Hepatocyte (in vitro differentiated cells): ENCODE measurements at regions not wholly inside any gene's neighbourhood (a gene's known extent, or its start where the extent isn't known, plus 50 kb on each side); places are given as distances from the start of the nearest gene placed in this dataset.

Experiments
- DNase-seq: peaks from one replicate; pipeline ENCODE4 v3.0.0-alpha.2; 2016; ENCODE audit warnings: low spot score
- H2AFZ ChIP-seq: fragments of 200-600 bp; sonication (generic); 2 replicates; pipeline ENCODE4 v1.6.0; 2016; ENCODE audit warnings: antibody characterized with exemption, mild to moderate bottlenecking
- H3K27ac ChIP-seq: fragments of 200-600 bp; sonication (generic); 2 replicates; pipeline ENCODE4 v1.5.1; 2016; ENCODE audit warnings: mild to moderate bottlenecking
- H3K27me3 ChIP-seq: fragments of 200-600 bp; sonication (generic); 2 replicates; pipeline ENCODE4 v1.6.1; 2016
- H3K36me3 ChIP-seq: fragments of 200-600 bp; sonication (generic); replicated peaks from 2 replicates; pipeline ENCODE4 v1.5.1; 2016; ENCODE audit warnings: low read depth; ENCODE audit not compliant: insufficient read depth
- H3K4me1 ChIP-seq: fragments of 200-600 bp; sonication (generic); 2 replicates; pipeline ENCODE4 v1.5.1; 2016; ENCODE audit warnings: mild to moderate bottlenecking, moderate library complexity; ENCODE audit not compliant: insufficient read depth
- H3K4me2 ChIP-seq: fragments of 200-600 bp; sonication (generic); 2 replicates; pipeline ENCODE4 v1.6.0; 2016
- H3K4me3 ChIP-seq: fragments of 200-600 bp; sonication (generic); 2 replicates; pipeline ENCODE4 v1.5.1; 2016; ENCODE audit warnings: mild to moderate bottlenecking
- H3K79me2 ChIP-seq: fragments of 200-600 bp; sonication (generic); 2 replicates; pipeline ENCODE4 v1.6.0; 2017; ENCODE audit warnings: mild to moderate bottlenecking
- H3K9me2 ChIP-seq: fragments of 200-600 bp; sonication (generic); replicated peaks from 2 replicates; pipeline ENCODE4 v1.6.0; 2017; ENCODE audit warnings: mild to moderate bottlenecking; ENCODE audit not compliant: insufficient read depth
- H3K9me3 ChIP-seq: fragments of 200-600 bp; sonication (generic); 2 replicates; pipeline ENCODE4 v1.5.1; 2016; ENCODE audit warnings: low read depth, mild to moderate bottlenecking
- H4K20me1 ChIP-seq: fragments of 200-600 bp; sonication (generic); 2 replicates; pipeline ENCODE4 v1.6.0; 2016; ENCODE audit warnings: mild to moderate bottlenecking; ENCODE audit not compliant: insufficient read depth, poor library complexity, severe bottlenecking
- CTCF ChIP-seq: fragments of 200-600 bp; sonication (generic); IDR thresholded peaks from 2 replicates; pipeline ENCODE4 v1.5.1; 2016; ENCODE audit warnings: antibody characterized with exemption, mild to moderate bottlenecking; ENCODE audit not compliant: poor library complexity
- EZH2 ChIP-seq: fragments of 200-600 bp; sonication (generic); IDR thresholded peaks from 2 replicates; pipeline ENCODE4 v1.6.1; 2016; ENCODE audit warnings: antibody characterized with exemption, mild to moderate bottlenecking, borderline replicate concordance
- EZH2phosphoT487 ChIP-seq: fragments of 200-600 bp; sonication (generic); IDR thresholded peaks from one replicate; pipeline ENCODE4 v1.6.1; 2018; ENCODE audit warnings: antibody characterized with exemption, mild to moderate bottlenecking, low read depth, moderate library complexity; ENCODE audit not compliant: unreplicated experiment, severe bottlenecking
- WGBS: methylation state at CpG from one replicate; pipeline ENCODE4 v1.1.6; 2016; ENCODE audit warnings: low lambda C conversion rate; ENCODE audit errors: missing lambda C conversion rate; 5-methylcytosine and 5-hydroxymethylcytosine counted together

- H3K4me1 ChIP-seq, result no peaks in the 10 kb centered on the region
- no peaks in the 10 kb centered on the region for H3K27me3 ChIP-seq
- no peak overlapping the region for H3K4me2 ChIP-seq
- peaks cover 48% of the 10 kb centered on the region for H3K79me2 ChIP-seq
- no peak overlapping the region for H3K4me3 ChIP-seq
- H4K20me1 ChIP-seq, result peaks cover 5% of the 10 kb centered on the region
- H3K27ac ChIP-seq, result no peak overlapping the region
- H3K9me3 ChIP-seq, result no peaks in the 10 kb centered on the region
- TF ChIP-seq EZH2 (no peak), EZH2phosphoT487 (no peak), CTCF (no peak)
- H3K9me2 ChIP-seq, result no peaks in the 10 kb centered on the region
- H3K36me3 ChIP-seq, result no peaks in the 10 kb centered on the region
- no peak for DNase-seq
- WGBS, result 93% methylated on average over 5 of the region's 5 CpGs
- H2AFZ ChIP-seq, result no peak overlapping the region
Measured at GRCh38 chr9:94498801-94499453, 56.0 kb upstream of the PCAT7 start.

- Histone ChIP-seq H4K20me1 (no peaks in the 10 kb centered on the region), H3K4me3 (no peak overlapping the region), H3K36me3 (no peaks in the 10 kb centered on the region), H2AFZ (no peak overlapping the region), H3K4me2 (no peak overlapping the region), H3K4me1 (no peaks in the 10 kb centered on the region), H3K27ac (no peak overlapping the region), H3K79me2 (peaks cover 63% of the 10 kb centered on the region), H3K27me3 (no peaks in the 10 kb centered on the region), H3K9me3 (no peaks in the 10 kb centered on the region), H3K9me2 (no peaks in the 10 kb centered on the region)
- 91% methylated on average over 3 of the region's 3 CpGs for WGBS
- DNase-seq, result no peak
- no peak for TF ChIP-seq EZH2
- TF ChIP-seq EZH2phosphoT487, result no peak
- TF ChIP-seq CTCF, result no peak
Measured at GRCh38 chr9:94504358-94504757, 50.5 kb upstream of the PCAT7 start.
